Stromal cell of bone marrow (primary cell): ENCODE measurements at regions not wholly inside any gene's neighbourhood (a gene's known extent, or its start where the extent isn't known, plus 50 kb on each side); places are given as distances from the start of the nearest gene placed in this dataset.
"Not testable (repeated sequence)": the region's sequence is repeated elsewhere in the genome, so short reads cannot be mapped to it uniquely, and the experiment has no call there.

Source experiments
- DNase-seq: peaks from one replicate; pipeline ENCODE4 v3.0.0-alpha.2; 2012; ENCODE audit warnings: low read depth

DNA sequence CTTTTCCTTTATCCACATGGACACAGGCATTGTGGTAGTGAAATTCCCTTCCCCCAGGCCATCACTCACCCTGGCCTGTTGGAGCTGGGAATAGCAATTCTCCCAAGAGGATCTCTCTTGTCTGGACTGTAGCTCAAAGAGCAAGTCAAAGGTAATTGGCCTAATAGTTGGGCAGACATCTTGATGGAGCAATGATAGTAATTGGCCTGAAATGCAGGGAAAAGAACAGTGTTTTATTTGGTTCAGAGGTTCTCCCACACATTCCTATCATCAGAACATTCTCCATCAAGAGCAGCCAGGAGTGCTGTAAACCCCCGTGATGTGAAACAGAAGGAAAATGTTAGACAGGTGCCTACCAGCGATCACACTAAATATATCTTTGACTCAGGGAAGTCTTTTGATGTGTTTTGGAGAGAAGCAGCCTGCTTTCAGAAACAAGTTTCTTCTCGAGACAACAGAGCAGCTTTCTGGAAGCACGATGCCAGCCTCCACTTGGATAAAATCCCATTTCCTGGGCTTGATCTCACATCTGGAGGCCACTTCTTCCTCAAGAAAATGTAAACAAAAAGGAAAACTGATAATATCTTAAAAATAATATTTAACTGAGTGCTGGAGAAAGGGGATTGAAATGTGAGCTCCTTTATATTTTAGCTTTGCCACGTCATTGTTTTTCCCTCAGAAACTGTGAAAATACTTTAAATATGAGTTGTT, 198.1 kb upstream of the WWC1 start:
- DNase-seq, result no peak

DNA sequence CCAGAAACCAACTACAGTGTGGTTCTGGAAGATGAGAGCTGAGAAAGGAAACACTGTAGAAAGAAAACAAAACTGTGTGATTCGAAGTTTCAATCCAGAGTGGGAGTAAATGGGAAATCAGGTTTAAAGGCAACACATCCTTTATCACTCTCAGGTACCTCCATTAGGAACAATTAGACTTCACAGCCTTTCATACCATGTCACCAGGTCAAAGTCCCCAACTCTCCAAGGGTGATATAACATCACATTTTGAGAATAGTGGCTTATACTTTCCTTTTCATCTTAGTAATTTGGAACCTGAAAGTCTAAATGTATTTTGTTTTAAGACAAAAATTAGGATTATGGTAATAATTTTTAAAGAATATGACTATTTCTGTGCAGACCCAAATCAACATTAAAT, 194.9 kb upstream of the WWC1 start:
- no peak for DNase-seq

DNA sequence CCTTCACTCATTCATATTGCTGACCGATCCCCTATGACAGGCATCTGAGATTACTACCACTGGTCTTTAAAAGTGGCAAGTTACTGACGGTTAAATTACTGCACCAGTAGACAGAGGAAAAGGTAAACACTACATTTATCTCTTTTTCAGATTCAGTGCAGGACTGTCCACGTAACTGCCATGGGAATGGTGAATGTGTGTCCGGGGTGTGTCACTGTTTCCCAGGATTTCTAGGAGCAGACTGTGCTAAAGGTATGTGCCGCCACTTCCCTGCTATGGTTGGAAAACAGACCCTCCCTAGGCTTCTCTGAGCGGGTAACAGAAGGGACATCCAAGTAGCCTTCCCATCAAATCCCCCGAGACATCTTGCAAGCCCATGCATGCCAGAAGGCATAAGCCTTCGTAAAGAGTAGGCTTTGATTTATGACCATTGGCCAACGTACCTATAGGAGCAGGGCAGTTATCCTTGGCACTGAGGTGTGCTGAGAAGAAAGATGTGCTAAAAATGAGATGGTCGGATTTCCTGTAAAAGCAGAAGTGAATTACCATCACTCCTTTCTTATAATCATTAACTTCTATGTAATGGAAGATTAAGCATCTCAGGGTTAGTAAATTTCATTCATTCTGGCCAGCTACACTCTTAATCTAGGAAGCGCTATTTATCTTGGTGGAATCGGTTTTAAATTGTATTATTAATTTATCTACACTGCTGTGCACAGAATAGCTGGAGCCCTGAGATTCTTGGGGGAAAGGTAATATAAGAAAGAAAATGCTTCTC, 193.4 kb upstream of the WWC1 start:
- no peak for DNase-seq

GRCh38 chr5:168101352-168101751, 190.1 kb upstream of the WWC1 start:
- DNase-seq, result no peak

- not testable (repeated sequence) for DNase-seq
Observed at GRCh38 chr5:168103018-168103417, 188.4 kb upstream of the WWC1 start.

GRCh38 chr5:168104350-168104749, 187.1 kb upstream of the WWC1 start:
- DNase-seq, result no peak

GRCh38 chr5:168104811-168105481, 186.5 kb upstream of the WWC1 start:
- no peak for DNase-seq

- no peak for DNase-seq
Observed at GRCh38 chr5:168106008-168106761, 185.3 kb upstream of the WWC1 start.

DNA sequence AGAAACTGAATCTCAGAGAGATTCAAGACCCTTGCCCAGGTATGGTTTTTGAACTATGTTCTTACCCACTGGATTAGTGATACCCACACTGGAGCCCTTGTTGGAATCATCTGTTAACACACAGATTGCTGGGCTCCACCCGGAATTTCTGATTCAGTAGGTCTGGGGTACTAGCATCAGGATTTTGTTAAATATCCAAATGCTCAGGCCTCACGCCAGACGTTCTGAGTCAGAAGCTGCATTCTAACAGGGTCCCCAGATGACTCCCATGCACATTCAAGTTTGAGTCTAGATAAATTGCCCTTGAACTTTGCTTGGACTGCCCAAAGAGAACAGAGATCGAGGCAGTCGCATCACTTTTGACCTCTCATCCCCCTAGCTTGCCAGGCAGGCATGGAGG, 182.0 kb upstream of the WWC1 start:
- no peak for DNase-seq

GRCh38 chr5:168110384-168110783, 181.1 kb upstream of the WWC1 start:
- DNase-seq, result no peak

DNA sequence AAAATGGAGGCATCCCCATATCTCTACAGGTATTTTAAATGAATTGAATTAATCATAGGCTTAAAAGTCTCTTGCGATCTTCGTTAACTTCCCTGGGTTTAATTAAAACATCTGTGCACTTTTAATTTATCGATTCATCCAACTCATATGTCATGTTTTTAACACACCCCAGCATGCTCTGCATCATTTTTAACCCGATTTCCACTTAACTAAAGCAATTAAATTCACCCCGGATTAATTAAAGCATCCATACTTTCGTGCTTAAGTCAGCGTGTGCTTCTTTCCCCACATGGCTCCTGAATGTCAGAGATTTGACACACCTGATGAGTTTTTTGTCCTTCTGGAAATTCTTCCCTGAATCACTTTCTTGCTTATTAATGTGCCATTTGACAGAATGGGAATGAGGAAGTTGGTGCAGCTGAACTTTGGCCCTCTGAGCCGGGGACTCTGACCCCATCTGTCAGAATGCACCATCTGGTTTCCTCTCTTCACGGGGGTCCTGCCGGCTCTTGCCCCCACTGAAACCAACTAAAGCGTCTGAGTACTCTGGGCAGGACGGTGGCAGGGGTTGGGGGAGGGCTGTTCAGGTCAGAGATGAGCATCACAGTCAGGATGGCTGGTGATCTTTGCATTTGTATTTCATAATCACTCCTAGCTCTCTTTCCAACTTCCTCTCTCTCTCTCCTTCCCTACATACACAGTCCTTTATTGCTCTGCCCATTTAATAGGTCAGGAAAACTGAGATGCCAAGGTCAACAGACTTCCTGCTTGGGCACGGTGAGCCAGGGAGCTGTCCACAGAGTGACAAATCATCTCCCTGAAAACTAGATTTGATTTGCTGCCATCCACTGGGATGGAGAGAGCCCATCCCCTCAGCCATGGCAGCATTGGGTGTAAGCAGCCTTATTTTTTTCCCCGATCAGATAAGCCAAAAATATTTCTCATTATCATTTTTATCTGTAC, 180.3 kb upstream of the WWC1 start:
- DNase-seq, result no peak

DNA sequence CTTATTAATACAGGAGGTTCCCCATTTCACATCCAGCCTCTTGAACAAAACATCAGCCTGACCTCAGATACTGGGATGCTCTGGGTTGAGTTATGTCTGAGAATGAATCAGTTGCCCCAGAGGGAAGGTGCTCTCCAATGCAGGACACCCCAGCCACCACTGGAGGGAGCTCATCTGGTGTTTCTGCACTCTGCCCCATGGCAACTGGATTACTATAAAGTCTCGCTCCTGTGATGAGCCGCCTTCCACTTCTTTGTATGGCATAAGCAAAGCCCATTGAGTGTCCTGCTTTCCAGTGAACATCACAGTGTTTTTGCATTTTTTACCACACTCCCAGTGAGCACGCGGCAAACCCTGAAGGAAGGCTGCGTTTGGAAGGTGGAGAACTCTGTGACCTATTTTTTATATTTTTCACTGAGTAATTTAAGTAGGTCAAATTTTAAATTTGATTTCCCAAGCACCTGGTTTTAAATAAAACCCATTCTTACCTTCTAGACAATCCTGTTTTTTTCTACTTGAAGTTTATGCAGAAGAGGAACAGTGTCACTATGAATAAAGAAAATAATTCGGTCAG, 176.9 kb upstream of the WWC1 start:
- DNase-seq, result no peak

DNA sequence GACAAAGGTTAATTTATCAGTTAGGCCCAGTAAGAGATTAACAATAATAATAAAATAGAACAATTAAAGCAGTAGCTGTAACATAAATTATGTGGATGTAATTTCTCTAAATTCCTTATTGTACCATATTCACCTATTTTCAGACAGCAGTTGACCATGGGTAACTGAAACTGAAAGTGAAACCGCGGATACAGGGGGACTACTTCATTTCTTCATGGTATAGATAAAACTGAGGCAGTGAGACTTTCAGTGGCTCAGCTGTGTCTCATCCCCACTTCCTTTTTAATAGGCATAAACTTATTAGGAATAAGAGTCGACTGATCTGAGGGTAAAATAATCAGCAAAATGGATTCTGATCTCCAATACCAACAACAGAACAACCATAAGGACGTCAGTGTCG, 174.0 kb upstream of the WWC1 start:
- DNase-seq, result no peak

- no peak for DNase-seq
Observed at GRCh38 chr5:168118042-168118668, 173.3 kb upstream of the WWC1 start.

DNA sequence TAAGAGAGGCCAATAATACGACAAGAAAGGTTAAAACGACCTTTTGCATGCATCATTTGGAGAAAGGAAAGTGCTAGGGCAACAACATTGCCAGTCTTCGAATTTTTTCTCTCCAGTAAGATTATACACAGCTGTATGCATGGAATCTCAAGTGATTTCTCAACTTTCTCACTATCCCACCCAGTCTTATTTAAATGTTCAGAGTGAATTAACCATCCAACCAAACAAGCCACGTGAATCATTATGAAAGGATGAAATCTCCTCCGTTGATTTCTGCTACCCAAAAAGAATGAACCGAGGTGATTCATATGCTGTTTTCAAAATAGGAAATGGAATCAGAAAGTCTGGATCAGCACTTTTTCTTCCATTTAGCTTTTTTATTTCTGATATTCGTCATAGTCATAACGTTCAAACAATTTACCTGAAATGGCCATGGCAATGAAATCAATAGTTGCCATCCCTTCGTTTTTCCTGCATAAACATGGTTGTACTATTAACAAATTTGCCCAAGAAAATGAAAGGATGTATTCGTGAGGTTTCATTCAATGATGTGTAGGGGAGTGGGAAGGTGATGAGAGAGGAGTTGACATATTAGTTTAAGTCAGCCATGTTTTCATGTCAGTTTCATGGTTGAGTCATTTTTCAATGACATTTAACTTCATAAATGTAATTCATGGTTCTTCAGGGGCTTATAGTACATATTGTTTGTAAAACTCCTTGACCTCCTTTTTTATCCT, 170.9 kb upstream of the WWC1 start:
- DNase-seq, result no peak

DNA sequence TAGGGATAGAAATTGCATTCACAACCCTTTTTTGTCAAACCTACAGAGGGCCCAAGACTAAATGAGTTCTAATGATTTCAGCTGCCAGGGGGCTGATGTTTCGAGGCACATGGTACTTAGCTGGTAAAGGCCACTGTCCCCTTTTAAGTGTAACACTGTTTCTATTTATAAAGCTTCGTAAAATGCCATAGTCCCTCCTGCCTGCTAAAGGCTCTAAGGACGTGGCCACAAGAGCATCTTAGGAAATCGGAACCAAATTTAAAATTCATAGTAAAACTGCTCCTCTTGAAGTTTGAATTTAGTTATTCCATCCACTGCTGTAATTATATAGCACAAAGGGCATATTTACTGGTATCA, 170.3 kb upstream of the WWC1 start:
- no peak for DNase-seq

DNA sequence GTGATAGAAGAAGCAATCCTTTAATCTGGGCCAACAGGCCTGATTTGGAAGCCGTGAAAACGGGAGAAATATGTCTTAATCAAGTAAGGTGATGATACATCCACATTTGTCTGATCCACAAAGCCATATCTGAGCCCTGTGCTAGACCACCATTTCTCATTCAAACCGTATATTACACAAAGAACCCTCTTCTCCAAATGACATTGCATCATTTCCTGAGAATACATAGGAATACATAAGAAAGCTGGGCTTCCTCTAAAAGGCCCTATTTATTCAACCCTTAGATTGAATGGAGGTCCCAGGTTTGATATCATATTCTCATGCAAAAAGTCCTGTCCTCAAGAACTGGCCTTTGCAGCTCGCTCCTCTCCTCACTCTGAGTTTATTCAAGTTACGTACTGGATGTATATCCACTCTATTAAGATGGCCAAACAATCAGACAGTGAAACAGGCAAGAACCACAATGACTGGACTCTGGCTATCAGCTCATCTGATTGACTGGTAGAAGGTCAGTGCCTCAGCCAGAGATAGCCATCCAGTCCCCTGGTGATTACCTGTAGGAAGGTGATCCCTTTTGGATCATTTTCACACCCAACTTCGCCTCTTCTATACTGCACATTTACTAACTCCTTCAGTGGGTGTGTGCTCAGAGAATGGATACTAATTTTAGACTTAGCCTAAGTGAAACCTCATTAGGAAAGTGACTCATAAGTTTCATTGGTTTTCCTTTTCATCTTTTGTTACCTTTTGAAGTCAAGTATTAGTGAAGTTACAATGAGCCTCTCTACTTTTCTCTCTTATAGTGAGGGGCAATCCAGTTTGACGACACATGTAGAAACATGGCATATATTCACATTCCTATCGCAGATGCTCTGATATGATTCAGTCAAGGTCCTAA, 167.6 kb upstream of the WWC1 start:
- no peak for DNase-seq

DNA sequence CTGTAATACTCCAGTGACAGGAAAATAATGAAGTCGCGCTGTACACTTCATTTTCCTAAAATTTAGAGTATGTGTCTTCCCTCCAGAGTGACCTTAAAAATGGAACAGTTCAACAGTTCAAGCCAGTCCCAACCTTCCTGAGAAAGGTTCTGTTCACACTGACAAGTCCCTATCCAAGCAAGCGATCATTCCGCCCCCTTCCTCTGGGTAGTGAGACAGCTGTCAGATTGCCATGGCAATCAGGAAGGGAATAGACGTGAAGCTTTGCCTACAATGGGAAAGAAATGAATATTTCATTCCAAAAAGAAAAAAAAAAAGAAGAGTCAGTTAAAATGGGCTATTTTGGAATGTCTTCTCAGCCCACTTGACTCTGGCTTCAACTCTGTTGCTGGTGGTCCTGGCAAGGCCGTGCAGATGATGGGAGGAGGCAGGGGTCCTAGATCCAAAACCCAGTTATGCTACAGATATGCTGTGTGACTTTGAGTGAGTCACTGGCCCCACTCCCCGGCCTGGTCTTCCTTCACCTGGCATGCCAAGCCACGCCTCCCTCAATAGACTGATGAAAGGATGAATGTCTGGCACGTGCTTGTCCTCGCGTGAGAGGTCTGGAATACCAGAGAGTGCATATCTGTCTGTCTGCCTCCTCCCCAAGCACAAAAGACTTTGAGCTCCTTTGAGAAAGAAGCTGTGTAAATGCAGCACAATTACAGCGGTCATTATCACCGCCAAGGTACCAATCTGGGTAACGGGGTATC, 165.8 kb upstream of the WWC1 start:
- DNase-seq, result no peak
